Transverse colon (tissue), 4 donors: ENCODE measurements at regions not wholly inside any gene's neighbourhood (a gene's known extent, or its start where the extent isn't known, plus 50 kb on each side); places are given as distances from the start of the nearest gene placed in this dataset.

Source experiments
- DNase-seq: peaks from one replicate; pipeline ENCODE4 v3.0.0-alpha.2; 2019
- H3K27ac ChIP-seq, 4 donors: fragments of 200-600 bp; sonication (generic); 2 replicates each; pipeline ENCODE4 v1.5.1; 2016 to 2018; ENCODE audit warnings: inconsistent platforms in 4 of 4
- H3K27me3 ChIP-seq: fragments of 200-600 bp; sonication (generic); 2 replicates; pipeline ENCODE4 v1.5.1; 2017; ENCODE audit warnings: inconsistent platforms
- H3K36me3 ChIP-seq, 4 donors: fragments of 200-600 bp; sonication (generic); 2 replicates each; pipeline ENCODE4 v1.5.1; 2017 to 2019; ENCODE audit warnings: inconsistent platforms in 4 of 4
- H3K4me1 ChIP-seq, 4 donors: fragments of 200-600 bp; sonication (generic); 2 replicates each; pipeline ENCODE4 v1.5.1; 2017 to 2020; ENCODE audit warnings: inconsistent platforms in 4 of 4
- H3K4me3 ChIP-seq, 4 donors: fragments of 200-600 bp; sonication (generic); 1 replicate in 1 of 4; 2 replicates in 3 of 4; pipeline versions ENCODE4 v1.5.1 to v1.6.1; 2017 to 2019; ENCODE audit warnings: inconsistent platforms in 4 of 4
- H3K9me3 ChIP-seq, 2 donors: fragments of 200-600 bp; sonication (generic); 2 replicates each; pipeline ENCODE4 v1.5.1; 2017 to 2019; ENCODE audit warnings: inconsistent platforms in 2 of 2
- EP300 ChIP-seq: sonication (generic); formaldehyde crosslinking; IDR thresholded peaks from one replicate; pipeline ENCODE4 v1.6.1; 2017; ENCODE audit warnings: antibody characterized with exemption, low read depth
- POLR2A ChIP-seq: fragments of 450-650 bp; IDR thresholded peaks from one replicate; pipeline ENCODE4 v1.6.1; 2016; ENCODE audit warnings: antibody characterized with exemption, mild to moderate bottlenecking, moderate library complexity
- POLR2AphosphoS5 ChIP-seq, 3 donors: sonication (generic); formaldehyde crosslinking; IDR thresholded peaks; one replicate each; pipeline ENCODE4 v1.6.1; 2016; ENCODE audit warnings: antibody characterized with exemption in 3 of 3
- WGBS, 2 donors: methylation state at CpG; one replicate each; pipeline ENCODE4 v1.1.5; 2018; ENCODE audit warnings: low coverage in 1 of 2; 5-methylcytosine and 5-hydroxymethylcytosine counted together
- in situ Hi-C, 4 donors: fragments of 200-750 bp; cut with MboI; loops; one replicate each; pipeline versions ENCODE4 v1.15.0 to v1.15.1; 2017; ENCODE audit warnings: low sequenced_read_pairs in 3 of 4, low pct_ligation_motif_present in 1 of 4, low pct_unique_long_range_greater_than_20kb in 1 of 4
- intact Hi-C: fragments of 100-400 bp; cut with DNase I; formaldehyde crosslinking; loops from one replicate; pipeline ENCODE4 v1.15.1; 2023; ENCODE audit warnings: low total_unique reads
- TF ChIP-seq, protein P1 (sequence below), 5 experiments: fragments of 200-600 bp in 3 of 5; fragments of 450-650 bp in 2 of 5; sonication (generic) in 3 of 5; IDR thresholded peaks; 1 replicate in 2 of 5; 2 replicates in 3 of 5; pipeline ENCODE4 v1.5.1; 2016 to 2017; ENCODE audit warnings: antibody characterized with exemption in 5 of 5, inconsistent platforms in 3 of 5, mild to moderate bottlenecking in 2 of 5, moderate library complexity in 1 of 5

DNA sequence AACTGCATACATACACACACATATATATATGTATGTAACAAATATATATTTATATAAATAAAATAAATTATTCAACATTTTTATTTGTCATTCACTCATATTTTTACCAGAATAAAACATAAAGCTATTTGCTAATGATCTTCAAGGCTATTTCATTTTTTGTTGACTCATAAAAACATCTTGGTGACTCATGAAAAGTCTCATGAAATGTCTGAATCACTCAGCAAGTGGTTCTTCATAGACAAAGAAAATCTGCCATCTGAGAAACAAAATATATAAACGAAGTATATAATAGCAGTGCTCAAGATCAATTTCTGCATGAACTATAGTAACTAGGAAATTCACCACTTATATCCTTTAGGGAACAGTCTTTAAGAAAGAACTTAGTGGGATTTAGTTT lies 764.8 kb upstream of the FAT3 start:
- 50 to 63% methylated on average over 1 of the region's 1 CpG for WGBS, 2 donors
- H3K27ac ChIP-seq, result no peak overlapping the region
- H3K27me3 ChIP-seq, result no peaks in the 10 kb centered on the region
- H3K4me1 ChIP-seq, result no peaks in the 10 kb centered on the region
- intact Hi-C loops (no loop called here), in situ Hi-C loops (no loop called here)
- TF ChIP-seq, protein P1, sequence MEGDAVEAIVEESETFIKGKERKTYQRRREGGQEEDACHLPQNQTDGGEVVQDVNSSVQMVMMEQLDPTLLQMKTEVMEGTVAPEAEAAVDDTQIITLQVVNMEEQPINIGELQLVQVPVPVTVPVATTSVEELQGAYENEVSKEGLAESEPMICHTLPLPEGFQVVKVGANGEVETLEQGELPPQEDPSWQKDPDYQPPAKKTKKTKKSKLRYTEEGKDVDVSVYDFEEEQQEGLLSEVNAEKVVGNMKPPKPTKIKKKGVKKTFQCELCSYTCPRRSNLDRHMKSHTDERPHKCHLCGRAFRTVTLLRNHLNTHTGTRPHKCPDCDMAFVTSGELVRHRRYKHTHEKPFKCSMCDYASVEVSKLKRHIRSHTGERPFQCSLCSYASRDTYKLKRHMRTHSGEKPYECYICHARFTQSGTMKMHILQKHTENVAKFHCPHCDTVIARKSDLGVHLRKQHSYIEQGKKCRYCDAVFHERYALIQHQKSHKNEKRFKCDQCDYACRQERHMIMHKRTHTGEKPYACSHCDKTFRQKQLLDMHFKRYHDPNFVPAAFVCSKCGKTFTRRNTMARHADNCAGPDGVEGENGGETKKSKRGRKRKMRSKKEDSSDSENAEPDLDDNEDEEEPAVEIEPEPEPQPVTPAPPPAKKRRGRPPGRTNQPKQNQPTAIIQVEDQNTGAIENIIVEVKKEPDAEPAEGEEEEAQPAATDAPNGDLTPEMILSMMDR (IDR thresholded peaks at IDR 0.05), result no peak
- TF ChIP-seq POLR2AphosphoS5 (IDR thresholded peaks at IDR 0.05) (no peak), POLR2A (no peak), EP300 (no peak)
- no peak for DNase-seq
- no peaks in the 10 kb centered on the region for H3K36me3 ChIP-seq
- H3K9me3 ChIP-seq, result no peaks in the 10 kb centered on the region
- H3K4me3 ChIP-seq, result no peak overlapping the region

DNA sequence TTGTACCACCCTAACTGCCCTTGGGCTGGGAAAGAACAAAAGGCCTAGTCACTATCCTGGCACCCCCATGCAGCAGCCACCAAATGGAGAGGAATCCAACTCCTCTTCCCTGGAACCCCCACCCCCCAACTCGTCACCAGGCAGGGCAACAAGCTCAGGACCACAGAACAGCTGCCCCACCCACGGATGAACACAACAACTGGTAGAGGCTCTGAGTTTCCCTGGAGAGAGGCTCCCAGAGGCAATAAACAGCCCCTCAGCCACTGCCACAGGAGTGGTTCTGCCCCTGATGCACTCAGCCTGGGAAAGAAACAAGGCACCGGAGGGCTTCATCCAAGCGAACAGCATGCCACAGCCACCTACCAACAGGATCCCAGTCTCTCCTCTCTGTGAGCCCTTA lies 778.4 kb upstream of the FAT3 start:
- TF ChIP-seq POLR2A (no peak), EP300 (no peak), POLR2AphosphoS5 (IDR thresholded peaks at IDR 0.05) (no peak)
- TF ChIP-seq, protein P1 (IDR thresholded peaks at IDR 0.05), result no peak
- Histone ChIP-seq H3K36me3 (no peaks in the 10 kb centered on the region), H3K27me3 (no peaks in the 10 kb centered on the region), H3K27ac (no peak overlapping the region), H3K4me3 (no peak overlapping the region), H3K4me1 (no peaks in the 10 kb centered on the region), H3K9me3 (no peaks in the 10 kb centered on the region)
- intact Hi-C loops (no loop called here), in situ Hi-C loops (no loop called here)
- DNase-seq, result no peak
- WGBS, 2 donors, result 61 to 100% methylated on average over 2 to 4 of the region's 4 CpGs

DNA sequence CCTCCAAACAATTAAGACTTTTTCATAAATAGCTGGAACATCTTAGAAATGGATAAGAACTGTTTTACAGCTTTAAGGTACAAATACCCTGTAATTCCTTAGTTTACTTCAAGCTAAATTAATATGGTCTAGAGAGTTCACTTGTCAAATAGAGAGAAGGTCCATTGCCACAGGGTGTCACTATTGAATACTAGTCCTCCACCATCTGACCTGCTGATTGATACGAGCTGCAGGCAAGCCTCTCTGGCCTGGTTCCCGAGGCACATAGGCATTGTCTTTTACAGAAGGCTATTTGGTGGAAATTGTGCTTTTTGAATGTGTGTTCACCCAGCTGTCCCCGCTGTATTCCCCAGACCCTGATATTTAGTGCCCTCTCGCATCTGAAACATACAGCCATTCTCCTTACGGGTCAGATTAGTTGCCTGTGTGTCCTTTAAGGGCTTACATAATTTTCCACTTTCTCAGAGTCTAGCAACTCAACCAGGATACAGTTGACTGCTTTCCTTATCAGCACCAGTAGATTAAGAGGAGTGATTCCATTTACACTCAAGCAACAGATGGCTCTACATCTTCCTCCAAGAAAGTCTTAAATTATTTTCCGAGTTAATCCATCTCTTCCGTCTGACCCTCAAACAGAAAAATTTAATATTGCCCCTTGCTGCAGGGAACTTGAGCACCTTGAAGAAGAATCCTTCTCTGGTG lies 788.8 kb upstream of the FAT3 start:
- no peaks in the 10 kb centered on the region for H3K27me3 ChIP-seq
- TF ChIP-seq POLR2A (no peak), POLR2AphosphoS5 (IDR thresholded peaks at IDR 0.05) (no peak), EP300 (no peak)
- TF ChIP-seq, protein P1 (IDR thresholded peaks at IDR 0.05), result no peak
- no peak overlapping the region for H3K4me3 ChIP-seq
- 52 to 66% methylated on average over 6 to 7 of the region's 7 CpGs for WGBS, 2 donors
- no peaks in the 10 kb centered on the region for H3K9me3 ChIP-seq
- no peaks in the 10 kb centered on the region for H3K36me3 ChIP-seq
- intact Hi-C loops (no loop called here), in situ Hi-C loops (no loop called here)
- H3K27ac ChIP-seq, result no peak overlapping the region
- no peaks in the 10 kb centered on the region for H3K4me1 ChIP-seq
- DNase-seq, result no peak

DNA sequence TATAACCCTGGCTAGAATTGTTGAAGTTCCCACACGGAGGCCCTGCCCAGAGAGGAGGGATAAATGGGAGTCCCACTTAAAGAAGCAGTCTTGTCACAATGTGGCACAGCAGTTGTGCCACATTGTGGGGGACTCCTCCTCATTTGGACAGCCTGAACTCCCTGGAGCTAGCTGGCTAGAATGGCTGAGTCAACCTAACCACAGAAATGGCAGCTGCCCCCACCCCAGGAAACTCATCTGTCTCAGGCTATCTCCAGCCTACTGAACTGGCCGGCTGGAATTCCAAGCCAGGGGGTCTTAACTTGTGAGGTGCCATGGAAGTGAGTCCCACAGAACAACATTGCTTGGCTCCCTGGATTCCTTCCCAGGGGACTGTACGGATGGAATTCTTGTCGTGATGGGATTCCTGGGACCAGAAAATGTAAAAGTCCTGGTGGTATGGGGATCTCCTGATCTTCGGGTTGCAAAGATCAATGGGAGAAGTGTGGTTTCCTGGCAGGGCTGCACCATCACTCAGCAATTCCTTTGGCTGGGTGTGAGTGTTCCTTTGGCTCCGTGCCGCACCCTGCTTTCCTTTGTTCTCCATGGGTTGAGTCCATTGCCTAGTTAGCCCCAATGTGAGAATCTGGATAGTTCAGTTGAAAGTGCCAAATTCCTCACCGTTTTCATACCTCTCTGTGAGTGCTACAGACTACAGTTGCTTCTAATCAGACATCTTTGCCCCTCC lies 791.2 kb upstream of the FAT3 start:
- 74 to 83% methylated on average over 1 to 8 of the region's 8 CpGs for WGBS, 2 donors
- in situ Hi-C loops, result no loop called here
- H3K27ac ChIP-seq, result no peak overlapping the region
- no peaks in the 10 kb centered on the region for H3K4me1 ChIP-seq
- TF ChIP-seq POLR2A, result no peak
- no peak for TF ChIP-seq EP300
- TF ChIP-seq, protein P1 (IDR thresholded peaks at IDR 0.05), result no peak
- no peak for TF ChIP-seq POLR2AphosphoS5 (IDR thresholded peaks at IDR 0.05)
- H3K9me3 ChIP-seq, result no peaks in the 10 kb centered on the region
- no peak overlapping the region for H3K4me3 ChIP-seq
- H3K27me3 ChIP-seq, result no peaks in the 10 kb centered on the region
- H3K36me3 ChIP-seq, result no peaks in the 10 kb centered on the region
- DNase-seq, result no peak
- intact Hi-C loops, result no loop called here
